ENCODE measurements at regions not wholly inside any gene's neighbourhood (a gene's known extent, or its start where the extent isn't known, plus 50 kb on each side); places are given as distances from the start of the nearest gene placed in this dataset.
"Not testable (repeated sequence)": the region's sequence is repeated elsewhere in the genome, so short reads cannot be mapped to it uniquely, and the experiment has no call there.

DNA sequence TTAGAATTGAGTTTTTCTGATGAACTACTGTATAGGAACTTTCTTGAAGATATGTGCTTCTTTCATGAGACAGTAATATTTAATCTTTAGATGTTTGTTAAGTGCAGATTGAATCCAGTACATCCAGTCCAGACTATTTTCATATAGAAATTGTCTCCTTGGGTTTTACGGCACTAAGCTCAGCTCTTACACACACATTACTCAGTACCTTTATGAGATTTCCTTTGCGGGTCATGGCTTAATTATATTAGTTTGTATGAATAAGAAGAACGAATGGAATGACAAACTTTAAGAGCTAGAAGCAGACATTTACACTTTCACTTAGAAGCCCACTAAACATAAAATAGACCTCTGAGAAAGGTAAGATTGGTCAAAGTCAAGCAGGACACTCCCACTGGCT is 223.3 kb upstream of the THUMPD2 start:
- no peak for DNase-seq (ENCODE audit: low spot score)
- intact Hi-C loops (cut with DNase I): no loop called here

- intact Hi-C loops (cut with DNase I): no loop called here
- DNase-seq (ENCODE audit: low spot score): no peak
These were observed 220.8 kb upstream of the THUMPD2 start for GRCh38 chr2:39999864-40000263.

- intact Hi-C loops (cut with DNase I): no loop called here
- no peak for DNase-seq (ENCODE audit: low spot score)
These were observed 219.6 kb upstream of the THUMPD2 start for GRCh38 chr2:39998617-39999016.

- DNase-seq (ENCODE audit: low spot score): no peak
- intact Hi-C loops (cut with DNase I): no loop called here
These were observed 217.6 kb upstream of the THUMPD2 start for GRCh38 chr2:39996653-39997080.

DNA sequence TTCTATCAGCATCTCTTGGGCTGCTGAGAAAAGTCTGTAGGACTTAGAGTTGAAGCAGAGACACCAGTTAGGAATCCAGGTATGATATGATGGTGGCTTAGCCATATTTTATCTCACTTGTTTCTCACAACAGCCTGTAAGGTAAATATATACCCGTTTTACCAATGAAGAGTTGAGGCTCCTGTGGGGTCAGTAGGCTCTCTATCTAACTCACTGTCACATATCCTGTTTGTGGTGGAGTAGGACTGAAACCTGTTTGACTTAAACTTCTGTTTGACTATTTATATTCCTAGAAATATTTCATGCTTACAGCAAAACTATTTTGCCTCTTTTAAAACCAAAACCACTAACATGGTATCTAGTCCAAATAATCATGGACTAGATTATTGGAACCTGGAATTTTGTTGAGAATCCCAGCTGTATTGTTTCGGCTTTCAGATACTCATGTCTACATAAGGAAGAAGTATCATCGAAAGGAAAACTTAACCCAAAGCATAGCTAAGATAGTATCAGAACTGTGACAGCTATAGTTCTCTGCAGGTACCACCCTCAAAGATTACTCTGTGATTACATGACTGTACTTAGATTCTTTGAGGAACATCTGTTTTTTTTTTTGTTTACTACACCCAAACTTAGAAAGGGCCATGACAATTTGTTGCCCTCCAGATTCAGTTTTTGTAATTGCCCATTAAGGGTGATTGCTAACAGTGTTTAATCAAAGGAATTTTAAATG is 216.1 kb upstream of the THUMPD2 start:
- no peak for DNase-seq (ENCODE audit: low spot score)
- intact Hi-C loops (cut with DNase I): no loop called here

DNA sequence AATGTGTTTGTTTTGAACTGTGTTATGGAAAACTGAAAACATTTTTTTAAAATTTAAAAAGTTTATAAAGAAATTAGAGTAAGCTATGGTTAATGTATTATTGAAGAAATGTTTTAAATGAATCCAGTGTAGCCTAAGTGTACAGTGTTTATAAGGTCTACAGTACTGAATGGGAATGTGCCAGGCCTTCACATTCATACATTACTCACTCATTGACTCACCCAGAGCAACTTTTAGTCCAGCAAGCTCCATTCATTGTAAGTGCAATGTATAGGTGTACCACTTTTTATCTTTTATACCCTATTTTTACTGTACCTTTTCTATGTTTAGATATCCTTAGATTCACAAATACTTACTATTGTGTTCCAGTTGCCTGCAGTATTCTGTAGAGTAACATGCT is 215.1 kb upstream of the THUMPD2 start:
- DNase-seq (ENCODE audit: low spot score): no peak
- intact Hi-C loops (cut with DNase I): no loop called here

GRCh38 chr2:39991298-39991697 is 212.2 kb upstream of the THUMPD2 start:
- no peak for DNase-seq (ENCODE audit: low spot score)
- intact Hi-C loops (cut with DNase I): no loop called here

GRCh38 chr2:39990335-39990900 is 211.4 kb upstream of the THUMPD2 start:
- intact Hi-C loops (cut with DNase I): no loop called here
- no peak for DNase-seq (ENCODE audit: low spot score)

- intact Hi-C loops (cut with DNase I): no loop called here
- no peak for DNase-seq (ENCODE audit: low spot score)
These were observed 210.8 kb upstream of the THUMPD2 start for GRCh38 chr2:39989888-39990287.

- no peak for DNase-seq (ENCODE audit: low spot score)
- intact Hi-C loops (cut with DNase I): no loop called here
These were observed 202.8 kb upstream of the THUMPD2 start for GRCh38 chr2:39981883-39982311.

DNA sequence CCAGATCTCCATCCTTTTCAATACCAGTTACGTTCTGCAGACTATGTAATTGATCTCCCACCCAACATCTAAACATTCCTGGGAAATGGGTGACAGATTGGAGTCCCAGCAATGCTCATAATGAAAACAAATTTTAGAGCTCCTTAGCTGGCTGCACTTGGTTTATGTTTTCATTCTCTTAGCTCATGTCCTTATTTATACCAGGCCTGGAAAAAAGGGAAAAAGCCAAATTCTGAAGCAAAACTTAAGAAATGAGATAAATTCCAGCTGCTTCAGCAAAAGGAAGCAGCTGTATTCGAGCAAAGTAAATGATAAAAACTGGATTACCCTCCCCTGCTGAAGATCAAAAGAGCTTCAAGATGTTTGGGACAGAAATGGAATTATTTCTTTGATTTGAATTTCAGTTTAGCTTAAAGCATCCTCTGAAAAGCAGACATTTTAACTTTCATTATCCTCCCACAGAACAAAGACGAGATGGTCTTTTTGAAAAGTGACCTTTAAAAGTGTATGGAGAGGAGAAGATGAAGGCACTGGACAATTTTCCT is 196.5 kb upstream of the THUMPD2 start:
- DNase-seq (ENCODE audit: low spot score): no peak
- intact Hi-C loops (cut with DNase I): no loop called here

- DNase-seq (ENCODE audit: low spot score): no peak
- intact Hi-C loops (cut with DNase I): loop anchor here in 1 of 2 donors (10.0 kb wide), 1 partner anchor 303 kb away; the partner anchor contains the start of gene TMEM178A
These were observed 189.0 kb upstream of the THUMPD2 start for GRCh38 chr2:39968037-39968436.

GRCh38 chr2:39960681-39961080 is 181.6 kb upstream of the THUMPD2 start:
- not testable (repeated sequence) for DNase-seq (ENCODE audit: low spot score)
- intact Hi-C loops (cut with DNase I): loop anchor here in 1 of 2 donors (10.0 kb wide), 1 partner anchor 296 kb away; the partner anchor contains the start of gene TMEM178A

DNA sequence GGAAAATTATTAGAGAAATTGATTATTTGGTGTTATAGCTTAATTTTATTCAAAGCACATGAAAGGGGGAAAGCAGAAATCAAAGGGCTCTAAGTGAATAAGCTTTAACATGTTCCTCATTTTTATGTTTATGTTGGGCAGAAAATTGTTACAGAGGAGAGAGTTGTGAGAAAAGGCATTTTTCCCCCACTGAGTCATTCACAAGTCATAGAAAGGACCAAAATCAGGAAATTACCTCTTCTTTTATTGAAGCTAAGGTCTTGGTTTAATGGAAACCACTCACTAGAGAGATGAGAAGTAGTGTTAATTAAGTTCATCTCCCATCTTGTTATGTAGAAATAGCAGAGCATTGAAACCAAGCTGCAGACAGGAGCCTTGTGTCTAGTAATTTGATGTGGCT is 175.3 kb upstream of the THUMPD2 start:
- intact Hi-C loops (cut with DNase I): no loop called here
- DNase-seq (ENCODE audit: low spot score): no peak

GRCh38 chr2:39949131-39949530 is 170.1 kb upstream of the THUMPD2 start:
- no peak for DNase-seq (ENCODE audit: low spot score)
- intact Hi-C loops (cut with DNase I): no loop called here

- no peak for DNase-seq (ENCODE audit: low spot score)
- intact Hi-C loops (cut with DNase I): no loop called here
These were observed 169.1 kb upstream of the THUMPD2 start for GRCh38 chr2:39948016-39948719.

DNA sequence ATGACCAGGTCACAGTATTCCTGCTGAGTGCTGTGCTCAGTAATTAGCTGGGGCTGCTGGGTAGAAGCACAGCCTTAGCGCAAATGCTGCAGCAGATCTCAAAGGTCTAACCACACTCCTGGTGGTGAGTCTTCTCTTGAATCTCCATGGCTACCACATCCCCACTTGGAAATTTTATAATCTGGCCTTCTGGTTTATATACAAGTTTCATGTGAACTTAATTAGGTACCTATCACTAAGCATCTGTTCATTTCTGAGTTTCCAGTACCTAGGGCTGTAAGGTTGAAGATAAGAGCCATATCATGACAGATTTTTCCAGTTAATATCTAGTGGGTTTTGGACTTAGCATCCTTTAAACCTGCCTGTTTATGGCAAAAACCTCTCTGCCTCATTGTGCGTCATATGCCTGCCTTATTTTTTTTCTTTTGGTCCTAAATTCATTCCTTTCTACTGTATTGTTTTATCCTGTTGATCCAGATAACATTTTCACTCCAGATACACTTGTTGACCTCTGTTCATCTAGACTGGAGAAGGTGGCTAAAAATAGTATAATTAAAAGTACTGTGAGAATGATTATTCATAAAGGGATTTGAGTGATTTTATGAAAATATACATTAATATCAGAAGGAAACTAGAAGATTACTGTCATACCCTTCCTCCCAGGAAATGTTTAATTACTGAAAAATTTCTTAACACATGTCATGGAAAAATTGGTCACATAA is 168.4 kb upstream of the THUMPD2 start:
- no peak for DNase-seq (ENCODE audit: low spot score)
- intact Hi-C loops (cut with DNase I): no loop called here

GRCh38 chr2:39942950-39943349 is 163.9 kb upstream of the THUMPD2 start:
- no peak for DNase-seq (ENCODE audit: low spot score)
- intact Hi-C loops (cut with DNase I): no loop called here

DNA sequence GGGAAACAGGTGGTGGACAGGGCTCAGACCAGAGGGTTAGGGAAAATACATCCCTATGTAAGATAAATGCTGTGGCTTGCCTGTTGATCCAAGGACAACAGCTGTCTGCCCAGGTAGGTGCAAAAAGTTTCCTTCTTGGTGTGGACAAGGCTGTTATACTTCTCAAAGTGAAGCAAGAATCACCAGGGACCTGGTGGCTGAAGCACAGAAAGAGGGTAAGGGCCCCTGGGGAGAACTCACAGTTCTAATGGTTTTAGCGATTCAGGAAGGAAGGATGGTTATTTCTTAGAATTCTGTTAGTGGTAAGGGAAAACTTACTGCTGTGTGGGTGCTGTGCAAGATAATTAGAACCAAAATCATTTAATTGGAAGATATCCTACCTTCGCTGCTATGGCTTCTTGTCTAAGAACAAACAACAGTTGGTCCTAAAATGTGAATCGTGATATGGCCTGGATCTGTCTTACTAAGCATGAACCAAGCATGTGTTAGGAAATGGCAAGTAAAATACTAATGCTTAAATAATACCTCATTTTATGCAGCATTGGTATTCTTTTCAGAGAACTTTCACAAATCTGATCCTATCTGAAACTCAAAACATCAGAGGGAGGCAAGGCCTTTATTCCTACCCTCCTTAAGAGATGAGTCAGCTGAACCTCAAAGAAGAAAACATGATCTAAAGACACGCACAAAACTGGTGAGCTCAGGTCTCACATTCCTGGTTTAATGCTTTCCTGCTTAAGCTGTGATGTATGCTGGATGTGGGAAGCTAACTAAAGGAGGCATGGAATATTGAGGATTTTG is 159.2 kb upstream of the THUMPD2 start:
- DNase-seq (ENCODE audit: low spot score): no peak
- intact Hi-C loops (cut with DNase I): no loop called here

Data from posterior vena cava (tissue), 2 donors.